ENCODE measurements at regions not wholly inside any gene's neighbourhood (a gene's known extent, or its start where the extent isn't known, plus 50 kb on each side); places are given as distances from the start of the nearest gene placed in this dataset.

GRCh38 chr18:10371165-10371564 is 83.3 kb upstream of the APCDD1 start:
- no peak for DNase-seq (ENCODE audit: insufficient read length, low spot score)
- no peak for FAIRE-seq
- TF ChIP-seq, protein P1, sequence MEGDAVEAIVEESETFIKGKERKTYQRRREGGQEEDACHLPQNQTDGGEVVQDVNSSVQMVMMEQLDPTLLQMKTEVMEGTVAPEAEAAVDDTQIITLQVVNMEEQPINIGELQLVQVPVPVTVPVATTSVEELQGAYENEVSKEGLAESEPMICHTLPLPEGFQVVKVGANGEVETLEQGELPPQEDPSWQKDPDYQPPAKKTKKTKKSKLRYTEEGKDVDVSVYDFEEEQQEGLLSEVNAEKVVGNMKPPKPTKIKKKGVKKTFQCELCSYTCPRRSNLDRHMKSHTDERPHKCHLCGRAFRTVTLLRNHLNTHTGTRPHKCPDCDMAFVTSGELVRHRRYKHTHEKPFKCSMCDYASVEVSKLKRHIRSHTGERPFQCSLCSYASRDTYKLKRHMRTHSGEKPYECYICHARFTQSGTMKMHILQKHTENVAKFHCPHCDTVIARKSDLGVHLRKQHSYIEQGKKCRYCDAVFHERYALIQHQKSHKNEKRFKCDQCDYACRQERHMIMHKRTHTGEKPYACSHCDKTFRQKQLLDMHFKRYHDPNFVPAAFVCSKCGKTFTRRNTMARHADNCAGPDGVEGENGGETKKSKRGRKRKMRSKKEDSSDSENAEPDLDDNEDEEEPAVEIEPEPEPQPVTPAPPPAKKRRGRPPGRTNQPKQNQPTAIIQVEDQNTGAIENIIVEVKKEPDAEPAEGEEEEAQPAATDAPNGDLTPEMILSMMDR (IDR thresholded peaks at IDR 0.05; ENCODE audit: insufficient read depth, missing control alignments): no peak

DNA sequence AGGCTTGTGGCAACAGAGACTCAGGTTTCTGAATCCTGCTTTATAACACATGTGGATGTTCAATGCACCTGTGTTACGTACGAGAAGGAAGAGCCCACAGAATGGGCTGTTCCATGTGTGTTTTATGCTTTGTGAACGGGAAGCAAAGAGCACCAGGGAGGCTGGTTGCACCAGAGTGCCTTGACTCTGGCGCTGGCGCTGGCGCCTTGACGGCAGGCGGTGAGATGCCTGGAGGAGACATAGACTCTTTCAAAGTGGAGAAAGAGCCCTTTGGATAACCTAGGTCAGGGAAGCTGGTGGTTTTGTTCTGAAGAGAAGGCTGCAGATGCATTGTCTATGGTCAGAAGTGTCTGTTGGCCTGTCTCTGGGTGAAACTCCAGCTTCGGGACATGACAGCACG is 80.2 kb upstream of the APCDD1 start:
- no peak for DNase-seq (ENCODE audit: insufficient read length, low spot score)
- TF ChIP-seq, protein P1 (IDR thresholded peaks at IDR 0.05; ENCODE audit: insufficient read depth, missing control alignments): no peak
- FAIRE-seq: no peak

- DNase-seq (ENCODE audit: insufficient read length, low spot score): no peak
- TF ChIP-seq, protein P1 (IDR thresholded peaks at IDR 0.05; ENCODE audit: insufficient read depth, missing control alignments): no peak
- no peak for FAIRE-seq
Observed at GRCh38 chr18:10374636-10375293, 79.7 kb upstream of the APCDD1 start.

DNA sequence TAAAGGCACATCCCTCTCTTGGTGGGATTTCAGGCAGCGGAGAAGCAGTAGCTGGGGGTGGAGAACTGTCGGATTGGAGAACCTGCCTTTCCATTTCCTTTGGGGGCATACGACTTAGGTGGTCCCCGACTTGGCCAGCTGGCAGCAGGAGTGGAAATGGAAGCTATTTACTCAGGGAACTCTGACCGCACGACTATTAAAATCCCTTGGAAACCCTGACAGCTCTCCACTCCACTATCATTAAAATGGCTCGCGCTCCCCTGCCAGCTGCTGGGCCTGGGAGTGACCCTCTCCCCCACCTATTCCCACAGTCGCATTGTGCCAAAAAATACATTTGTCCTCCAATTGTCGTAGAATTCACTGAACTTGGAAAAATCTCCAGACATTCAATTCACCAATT is 77.7 kb upstream of the APCDD1 start:
- TF ChIP-seq, protein P1 (IDR thresholded peaks at IDR 0.05; ENCODE audit: insufficient read depth, missing control alignments): no peak
- no peak for DNase-seq (ENCODE audit: insufficient read length, low spot score)
- no peak for FAIRE-seq

GRCh38 chr18:10377956-10378355 is 76.5 kb upstream of the APCDD1 start:
- FAIRE-seq (no peak), DNase-seq (ENCODE audit: insufficient read length, low spot score) (no peak)
- TF ChIP-seq, protein P1 (IDR thresholded peaks at IDR 0.05; ENCODE audit: insufficient read depth, missing control alignments): no peak

DNA sequence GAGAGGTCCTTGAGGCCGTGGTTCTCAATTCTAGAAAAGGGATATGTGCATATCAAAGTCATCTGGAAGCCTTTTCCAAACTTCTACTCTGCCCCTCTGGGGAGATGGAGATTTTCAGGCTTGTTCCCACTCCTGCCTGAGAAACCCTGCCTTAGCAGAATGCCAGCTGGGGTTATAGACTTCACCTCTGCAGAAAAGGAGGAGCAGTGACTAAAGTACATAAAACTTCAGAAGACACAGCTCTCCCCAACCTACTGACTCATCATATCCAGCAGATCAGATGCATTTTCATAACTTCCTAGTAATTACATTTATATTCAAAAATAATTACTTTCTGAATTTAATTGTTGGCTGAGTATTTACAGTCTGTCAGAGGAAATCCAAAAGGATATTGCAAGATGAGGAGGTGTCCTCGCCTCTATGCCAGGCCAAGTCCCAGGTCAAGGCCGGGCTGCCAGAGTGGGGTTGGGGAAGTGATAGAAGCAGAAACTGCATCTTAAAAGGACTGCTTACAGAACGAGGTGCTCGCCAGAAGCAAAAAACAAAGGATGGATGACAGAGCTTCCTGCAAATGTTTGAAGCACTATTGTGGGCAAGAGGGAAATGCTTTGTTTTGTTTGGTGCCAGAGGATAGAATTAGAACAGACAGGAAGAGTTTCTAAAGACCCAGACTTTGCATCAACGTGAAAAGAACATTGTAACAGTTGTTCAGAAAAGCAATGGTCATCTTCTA is 75.6 kb upstream of the APCDD1 start:
- no peak for DNase-seq (ENCODE audit: insufficient read length, low spot score)
- TF ChIP-seq, protein P1 (IDR thresholded peaks at IDR 0.05; ENCODE audit: insufficient read depth, missing control alignments): no peak
- FAIRE-seq: no peak

DNA sequence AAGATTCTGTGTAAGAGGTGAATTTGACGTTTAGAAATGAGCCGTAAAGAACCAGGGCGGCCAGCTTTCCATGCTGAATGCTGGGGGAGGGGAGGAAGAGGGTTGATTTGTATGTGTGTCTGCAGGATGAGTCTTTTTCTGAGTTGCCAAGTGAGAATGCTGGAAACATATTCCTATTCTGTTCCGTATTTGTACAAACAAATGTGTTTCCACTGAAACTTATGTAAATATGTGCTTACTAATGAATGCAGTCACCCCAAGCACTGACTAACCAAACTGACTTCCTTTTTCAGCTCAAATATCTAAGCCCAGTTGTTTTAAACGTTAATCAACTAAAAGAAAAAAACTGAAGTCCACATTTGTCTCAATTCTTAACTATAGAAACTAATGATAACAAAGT is 74.9 kb upstream of the APCDD1 start:
- TF ChIP-seq, protein P1 (IDR thresholded peaks at IDR 0.05; ENCODE audit: insufficient read depth, missing control alignments): no peak
- FAIRE-seq (no peak), DNase-seq (ENCODE audit: insufficient read length, low spot score) (no peak)

All from D721Med (cell line).